ENCODE measurements at regions not wholly inside any gene's neighbourhood (a gene's known extent, or its start where the extent isn't known, plus 50 kb on each side); places are given as distances from the start of the nearest gene placed in this dataset.

DNA sequence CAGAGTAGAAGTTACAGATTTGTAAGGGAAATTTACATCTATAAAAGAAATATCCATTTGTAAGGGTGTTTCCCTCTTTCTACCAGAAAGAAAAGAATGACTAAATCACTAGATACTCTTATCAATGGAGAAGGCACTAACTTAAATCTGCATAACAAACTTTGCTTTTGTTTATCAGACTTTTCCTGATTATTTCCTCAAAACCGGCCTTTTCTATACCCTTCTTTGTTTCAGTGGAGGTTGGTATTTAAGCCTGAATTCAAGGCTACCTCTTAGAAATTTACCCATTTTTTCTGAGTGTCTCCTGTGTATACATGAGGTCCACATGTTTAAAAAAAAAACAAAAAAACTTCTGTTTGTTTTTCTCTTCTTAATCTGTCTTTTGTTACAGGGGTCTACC, 80.4 kb upstream of the GRPR start:
- no peak for TF ChIP-seq POLR2A (IDR thresholded peaks at IDR 0.05; ENCODE audit: low read depth, low read length)
- no peak for TF ChIP-seq TAF1 (IDR thresholded peaks at IDR 0.05; ENCODE audit: low read depth, low read length)
- TF ChIP-seq POLR2AphosphoS5 (IDR thresholded peaks at IDR 0.05; ENCODE audit: low read depth, low read length), result no peak
- no peak for TF ChIP-seq SPI1 (IDR thresholded peaks at IDR 0.05; ENCODE audit: low read depth, low read length)
- no peak for TF ChIP-seq POU2F2 (IDR thresholded peaks at IDR 0.05; ENCODE audit: low read depth, low read length)
- TF ChIP-seq PAX5 (IDR thresholded peaks at IDR 0.05; ENCODE audit: insufficient read depth, low read length, severe bottlenecking), result no peak
